ENCODE measurements at regions not wholly inside any gene's neighbourhood (a gene's known extent, or its start where the extent isn't known, plus 50 kb on each side); places are given as distances from the start of the nearest gene placed in this dataset.
"Not testable (repeated sequence)": the region's sequence is repeated elsewhere in the genome, so short reads cannot be mapped to it uniquely, and the experiment has no call there.

DNA sequence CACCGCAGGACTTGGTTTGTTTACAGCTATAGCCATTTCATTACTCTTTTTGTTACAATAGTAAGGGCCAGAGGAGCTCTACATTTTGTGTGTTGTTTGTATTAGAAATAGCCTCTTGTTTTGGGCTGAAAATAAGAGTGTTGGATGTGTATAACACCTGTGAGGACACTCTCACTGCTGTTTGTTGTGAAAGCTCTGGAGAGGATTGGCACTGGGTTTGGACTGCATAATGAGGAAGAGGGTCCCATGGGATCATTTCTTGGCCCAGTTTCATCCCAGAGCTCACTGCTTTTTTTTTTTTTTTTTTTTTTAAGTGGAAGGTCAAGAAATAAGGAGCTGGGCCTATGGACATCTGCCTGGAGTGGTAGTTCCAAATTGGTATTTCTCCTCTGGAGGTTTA is 61.6 kb upstream of the KIAA0040 start:
- intact Hi-C loops (cut with micrococcal nuclease): no loop called here
- BruUV-seq (replicated peaks): no TSS peak
- H3K27ac ChIP-seq (ENCODE audit: low read length): no peak overlapping the region
- POLR2A ChIA-PET (ENCODE audit: unreplicated experiment): interaction anchor here (0.6 kb wide), 2 partner anchors 700 to 1136 kb away, joined by 3 to 7 read pairs; no protein-coding TSS in a partner anchor
- H3K9ac ChIP-seq (ENCODE audit: low read length): no peak overlapping the region
- no peak for DNase-seq
- ATAC-seq: no peak
- no peak overlapping the region for H2AFZ ChIP-seq (ENCODE audit: low read length)
- H3K4me1 ChIP-seq (ENCODE audit: insufficient read depth, low read length): no peaks in the 10 kb centered on the region
- CTCF ChIA-PET: no interaction called here
- TF ChIP-seq, protein P1, sequence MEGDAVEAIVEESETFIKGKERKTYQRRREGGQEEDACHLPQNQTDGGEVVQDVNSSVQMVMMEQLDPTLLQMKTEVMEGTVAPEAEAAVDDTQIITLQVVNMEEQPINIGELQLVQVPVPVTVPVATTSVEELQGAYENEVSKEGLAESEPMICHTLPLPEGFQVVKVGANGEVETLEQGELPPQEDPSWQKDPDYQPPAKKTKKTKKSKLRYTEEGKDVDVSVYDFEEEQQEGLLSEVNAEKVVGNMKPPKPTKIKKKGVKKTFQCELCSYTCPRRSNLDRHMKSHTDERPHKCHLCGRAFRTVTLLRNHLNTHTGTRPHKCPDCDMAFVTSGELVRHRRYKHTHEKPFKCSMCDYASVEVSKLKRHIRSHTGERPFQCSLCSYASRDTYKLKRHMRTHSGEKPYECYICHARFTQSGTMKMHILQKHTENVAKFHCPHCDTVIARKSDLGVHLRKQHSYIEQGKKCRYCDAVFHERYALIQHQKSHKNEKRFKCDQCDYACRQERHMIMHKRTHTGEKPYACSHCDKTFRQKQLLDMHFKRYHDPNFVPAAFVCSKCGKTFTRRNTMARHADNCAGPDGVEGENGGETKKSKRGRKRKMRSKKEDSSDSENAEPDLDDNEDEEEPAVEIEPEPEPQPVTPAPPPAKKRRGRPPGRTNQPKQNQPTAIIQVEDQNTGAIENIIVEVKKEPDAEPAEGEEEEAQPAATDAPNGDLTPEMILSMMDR (conservative IDR thresholded peaks at IDR 0.05; ENCODE audit: low read depth, low read length): no peak
- TF ChIP-seq EZH2phosphoT487 (IDR thresholded peaks at IDR 0.05; ENCODE audit: borderline replicate concordance, low read length) (no peak), EZH2 (IDR thresholded peaks at IDR 0.05; ENCODE audit: low read length, unreplicated experiment) (no peak)
- H4K20me1 ChIP-seq (ENCODE audit: low read length): no peaks in the 10 kb centered on the region
- H3K4me2 ChIP-seq (ENCODE audit: low read length): no peak overlapping the region
- no peak overlapping the region for H3K4me3 ChIP-seq (ENCODE audit: low read length)
- H3K9me2 ChIP-seq (replicated peaks; ENCODE audit: low read length): no peaks in the 10 kb centered on the region
- no peaks in the 10 kb centered on the region for H3K27me3 ChIP-seq (ENCODE audit: low read length)
- no peaks in the 10 kb centered on the region for H3F3A ChIP-seq (ENCODE audit: low read length, unreplicated experiment)
- no peaks in the 10 kb centered on the region for H3K79me2 ChIP-seq (ENCODE audit: low read length)
- H3K9me3 ChIP-seq (ENCODE audit: low read length): no peaks in the 10 kb centered on the region
- no peaks in the 10 kb centered on the region for H3K36me3 ChIP-seq (ENCODE audit: low read depth, low read length)

DNA sequence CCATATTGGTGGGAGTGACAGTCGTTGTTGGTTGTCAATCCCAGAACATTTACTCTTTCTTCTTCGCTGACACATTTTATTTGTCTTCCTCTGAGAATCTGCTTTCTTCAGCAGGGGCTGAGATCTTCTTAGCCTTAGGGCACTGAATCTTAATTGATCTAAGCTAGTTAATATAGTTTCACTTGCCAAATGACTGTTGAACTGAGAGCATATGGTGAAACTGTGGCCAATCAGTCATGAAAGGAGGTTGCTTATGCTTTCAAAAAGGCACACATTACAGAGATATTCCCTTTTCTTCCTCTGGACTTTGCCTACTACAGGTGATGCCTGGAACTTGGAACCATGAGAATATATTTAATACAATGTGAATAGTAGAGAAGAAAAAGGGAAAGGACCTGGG is 60.0 kb upstream of the KIAA0040 start:
- no TSS peak for BruUV-seq (replicated peaks)
- DNase-seq (no peak), ATAC-seq (no peak)
- Histone ChIP-seq H3K9ac (ENCODE audit: low read length) (no peak overlapping the region), H3K36me3 (ENCODE audit: low read depth, low read length) (no peaks in the 10 kb centered on the region), H3K9me3 (ENCODE audit: low read length) (no peaks in the 10 kb centered on the region), H3K9me2 (replicated peaks; ENCODE audit: low read length) (no peaks in the 10 kb centered on the region), H4K20me1 (ENCODE audit: low read length) (no peaks in the 10 kb centered on the region), H2AFZ (ENCODE audit: low read length) (no peak overlapping the region), H3F3A (ENCODE audit: low read length, unreplicated experiment) (no peaks in the 10 kb centered on the region), H3K27me3 (ENCODE audit: low read length) (no peaks in the 10 kb centered on the region), H3K27ac (ENCODE audit: low read length) (no peak overlapping the region), H3K79me2 (ENCODE audit: low read length) (no peaks in the 10 kb centered on the region), H3K4me1 (ENCODE audit: insufficient read depth, low read length) (no peaks in the 10 kb centered on the region), H3K4me3 (ENCODE audit: low read length) (no peak overlapping the region), H3K4me2 (ENCODE audit: low read length) (no peak overlapping the region)
- intact Hi-C loops (cut with micrococcal nuclease): no loop called here
- TF ChIP-seq, protein P1 (conservative IDR thresholded peaks at IDR 0.05; ENCODE audit: low read depth, low read length): no peak
- TF ChIP-seq EZH2phosphoT487 (IDR thresholded peaks at IDR 0.05; ENCODE audit: borderline replicate concordance, low read length) (no peak), EZH2 (IDR thresholded peaks at IDR 0.05; ENCODE audit: low read length, unreplicated experiment) (no peak)
- ChIA-PET CTCF (no interaction called here), POLR2A (ENCODE audit: unreplicated experiment) (no interaction called here)

DNA sequence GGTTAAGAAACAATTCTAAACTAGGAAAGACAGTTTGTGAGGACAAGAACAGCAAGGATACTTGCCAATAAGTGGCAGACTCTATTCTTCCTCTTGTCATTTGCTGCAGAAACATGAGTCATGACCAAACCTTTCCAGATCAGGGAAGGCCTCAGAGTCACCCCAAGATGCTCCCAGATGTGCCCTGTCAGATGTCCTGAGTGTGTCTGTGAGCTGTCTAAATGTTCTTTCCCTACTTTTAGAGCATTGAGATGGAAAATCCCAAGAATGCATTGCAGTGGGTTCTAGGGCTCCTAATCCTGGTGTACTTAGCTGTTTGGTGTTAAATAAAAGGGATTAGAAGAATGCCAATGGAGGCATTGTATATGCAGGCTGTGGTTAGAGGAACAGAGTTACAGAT is 57.5 kb upstream of the KIAA0040 start:
- ATAC-seq (no peak), DNase-seq (no peak)
- TF ChIP-seq, protein P1 (conservative IDR thresholded peaks at IDR 0.05; ENCODE audit: low read depth, low read length): no peak
- TF ChIP-seq EZH2 (IDR thresholded peaks at IDR 0.05; ENCODE audit: low read length, unreplicated experiment) (no peak), EZH2phosphoT487 (IDR thresholded peaks at IDR 0.05; ENCODE audit: borderline replicate concordance, low read length) (no peak)
- H3F3A ChIP-seq (ENCODE audit: low read length, unreplicated experiment): no peaks in the 10 kb centered on the region
- no peak overlapping the region for H3K27ac ChIP-seq (ENCODE audit: low read length)
- no peaks in the 10 kb centered on the region for H4K20me1 ChIP-seq (ENCODE audit: low read length)
- H2AFZ ChIP-seq (ENCODE audit: low read length): no peak overlapping the region
- H3K4me1 ChIP-seq (ENCODE audit: insufficient read depth, low read length): no peaks in the 10 kb centered on the region
- H3K4me2 ChIP-seq (ENCODE audit: low read length): no peak overlapping the region
- no TSS peak for BruUV-seq (replicated peaks)
- no peaks in the 10 kb centered on the region for H3K79me2 ChIP-seq (ENCODE audit: low read length)
- ChIA-PET CTCF (no interaction called here), POLR2A (ENCODE audit: unreplicated experiment) (no interaction called here)
- no peaks in the 10 kb centered on the region for H3K27me3 ChIP-seq (ENCODE audit: low read length)
- no peak overlapping the region for H3K4me3 ChIP-seq (ENCODE audit: low read length)
- no peaks in the 10 kb centered on the region for H3K9me3 ChIP-seq (ENCODE audit: low read length)
- H3K9ac ChIP-seq (ENCODE audit: low read length): no peak overlapping the region
- no peaks in the 10 kb centered on the region for H3K9me2 ChIP-seq (replicated peaks; ENCODE audit: low read length)
- intact Hi-C loops (cut with micrococcal nuclease): no loop called here
- no peaks in the 10 kb centered on the region for H3K36me3 ChIP-seq (ENCODE audit: low read depth, low read length)

DNA sequence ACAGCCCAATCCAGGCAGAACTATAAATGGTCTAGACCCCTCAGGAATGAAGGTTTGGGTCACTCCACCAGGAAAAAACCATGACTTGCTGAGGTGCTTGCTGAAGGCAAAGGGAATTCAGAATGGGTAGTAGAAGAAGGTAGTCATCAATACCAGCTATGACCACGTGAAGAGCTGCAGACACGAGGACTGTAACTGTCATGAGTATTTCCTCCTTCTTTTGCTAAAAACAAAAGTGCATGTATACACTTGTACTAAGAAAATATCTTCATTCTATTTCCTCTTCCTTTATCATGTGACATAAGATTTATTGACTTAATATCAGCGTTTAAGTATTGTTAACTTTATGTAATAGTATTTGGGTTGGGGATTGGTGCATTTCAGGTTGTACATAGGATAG is 55.5 kb upstream of the KIAA0040 start:
- H3K27me3 ChIP-seq (ENCODE audit: low read length); H3K4me2 ChIP-seq (ENCODE audit: low read length); H3K79me2 ChIP-seq (ENCODE audit: low read length); H3K9ac ChIP-seq (ENCODE audit: low read length); BruUV-seq (replicated peaks); H4K20me1 ChIP-seq (ENCODE audit: low read length); DNase-seq; intact Hi-C loops (cut with micrococcal nuclease); ATAC-seq; H3K4me3 ChIP-seq (ENCODE audit: low read length); H3K27ac ChIP-seq (ENCODE audit: low read length); H3K4me1 ChIP-seq (ENCODE audit: insufficient read depth, low read length); H3K36me3 ChIP-seq (ENCODE audit: low read depth, low read length); H3K9me2 ChIP-seq (replicated peaks; ENCODE audit: low read length); H3K9me3 ChIP-seq (ENCODE audit: low read length); POLR2A ChIA-PET (ENCODE audit: unreplicated experiment); CTCF ChIA-PET; H3F3A ChIP-seq (ENCODE audit: low read length, unreplicated experiment); H2AFZ ChIP-seq (ENCODE audit: low read length): not testable (repeated sequence)

DNA sequence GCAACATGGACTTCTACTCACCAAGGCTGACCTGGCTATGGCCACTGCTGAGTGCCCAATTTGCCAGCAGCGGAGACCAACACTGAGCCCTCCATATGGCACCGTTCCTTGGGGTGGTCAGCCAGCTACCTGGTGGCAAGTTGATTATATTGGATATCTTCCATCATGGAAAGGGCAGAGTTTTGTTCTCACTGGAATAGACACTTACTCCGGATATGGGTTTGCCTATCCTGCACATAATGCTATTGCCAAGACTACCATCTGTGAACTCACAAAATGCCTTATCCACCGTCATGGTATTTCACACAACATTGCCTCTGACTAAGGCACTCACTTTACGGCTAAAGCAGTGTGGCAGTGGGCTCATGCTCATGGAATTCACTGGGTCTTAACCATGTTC is 54.5 kb upstream of the KIAA0040 start:
- H3K4me1 ChIP-seq (ENCODE audit: insufficient read depth, low read length); H3K79me2 ChIP-seq (ENCODE audit: low read length); DNase-seq; BruUV-seq (replicated peaks); H3K9ac ChIP-seq (ENCODE audit: low read length); H3F3A ChIP-seq (ENCODE audit: low read length, unreplicated experiment); H3K36me3 ChIP-seq (ENCODE audit: low read depth, low read length); H3K9me2 ChIP-seq (replicated peaks; ENCODE audit: low read length); POLR2A ChIA-PET (ENCODE audit: unreplicated experiment); intact Hi-C loops (cut with micrococcal nuclease); H4K20me1 ChIP-seq (ENCODE audit: low read length); H2AFZ ChIP-seq (ENCODE audit: low read length); H3K4me2 ChIP-seq (ENCODE audit: low read length); H3K27ac ChIP-seq (ENCODE audit: low read length); CTCF ChIA-PET; H3K4me3 ChIP-seq (ENCODE audit: low read length); H3K9me3 ChIP-seq (ENCODE audit: low read length); ATAC-seq; H3K27me3 ChIP-seq (ENCODE audit: low read length): not testable (repeated sequence)
